ENCODE measurements at regions not wholly inside any gene's neighbourhood (a gene's known extent, or its start where the extent isn't known, plus 50 kb on each side); places are given as distances from the start of the nearest gene placed in this dataset.

DNA sequence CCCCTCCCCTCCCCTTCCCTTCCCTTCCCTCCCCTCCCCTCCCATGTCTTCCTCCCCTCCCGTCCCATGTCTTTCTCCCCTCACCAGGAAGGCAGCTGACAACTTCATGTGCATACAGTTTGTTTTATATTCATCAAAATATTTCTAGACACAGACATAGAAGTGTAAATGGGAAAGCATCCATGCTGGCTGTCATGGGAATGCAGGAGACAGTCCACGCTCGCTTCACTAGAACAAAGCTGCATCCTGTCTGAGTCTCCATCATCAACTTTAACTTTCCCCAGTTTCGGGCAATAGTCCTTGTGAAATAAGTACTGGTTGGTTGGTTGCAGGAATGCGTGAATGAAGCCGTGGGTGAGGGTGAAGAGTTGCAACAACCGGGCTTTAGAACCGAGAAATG, 226.9 kb downstream of the DCDC2C start:
- TF ChIP-seq, protein P1, sequence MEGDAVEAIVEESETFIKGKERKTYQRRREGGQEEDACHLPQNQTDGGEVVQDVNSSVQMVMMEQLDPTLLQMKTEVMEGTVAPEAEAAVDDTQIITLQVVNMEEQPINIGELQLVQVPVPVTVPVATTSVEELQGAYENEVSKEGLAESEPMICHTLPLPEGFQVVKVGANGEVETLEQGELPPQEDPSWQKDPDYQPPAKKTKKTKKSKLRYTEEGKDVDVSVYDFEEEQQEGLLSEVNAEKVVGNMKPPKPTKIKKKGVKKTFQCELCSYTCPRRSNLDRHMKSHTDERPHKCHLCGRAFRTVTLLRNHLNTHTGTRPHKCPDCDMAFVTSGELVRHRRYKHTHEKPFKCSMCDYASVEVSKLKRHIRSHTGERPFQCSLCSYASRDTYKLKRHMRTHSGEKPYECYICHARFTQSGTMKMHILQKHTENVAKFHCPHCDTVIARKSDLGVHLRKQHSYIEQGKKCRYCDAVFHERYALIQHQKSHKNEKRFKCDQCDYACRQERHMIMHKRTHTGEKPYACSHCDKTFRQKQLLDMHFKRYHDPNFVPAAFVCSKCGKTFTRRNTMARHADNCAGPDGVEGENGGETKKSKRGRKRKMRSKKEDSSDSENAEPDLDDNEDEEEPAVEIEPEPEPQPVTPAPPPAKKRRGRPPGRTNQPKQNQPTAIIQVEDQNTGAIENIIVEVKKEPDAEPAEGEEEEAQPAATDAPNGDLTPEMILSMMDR (IDR thresholded peaks at IDR 0.05; ENCODE audit: low read depth, low read length) = no peak
- TF ChIP-seq EZH2phosphoT487 (IDR thresholded peaks at IDR 0.05; ENCODE audit: low read depth) = no peak

Data from OCI-LY3 (cell line).